Thyroid gland (tissue), 4 donors: ENCODE measurements at regions not wholly inside any gene's neighbourhood (a gene's known extent, or its start where the extent isn't known, plus 50 kb on each side); places are given as distances from the start of the nearest gene placed in this dataset.

ENCODE experiments used
- DNase-seq, 2 donors: peaks; one replicate each; pipeline ENCODE4 v3.0.0-alpha.2; 2019
- H3K27ac ChIP-seq, 3 donors: fragments of 200-600 bp; sonication (generic); 1 replicate in 2 of 3; 2 replicates in 1 of 3; pipeline ENCODE4 v1.5.1; 2016 to 2019; ENCODE audit warnings: mild to moderate bottlenecking in 1 of 3, moderate library complexity in 1 of 3
- H3K27me3 ChIP-seq: fragments of 200-600 bp; sonication (generic); one replicate; pipeline ENCODE4 v1.5.1; 2019
- H3K36me3 ChIP-seq, 2 donors: fragments of 200-600 bp; sonication (generic); one replicate each; pipeline ENCODE4 v1.5.1; 2016 to 2019
- H3K4me1 ChIP-seq, 2 donors: fragments of 200-600 bp; sonication (generic); one replicate each; pipeline ENCODE4 v1.5.1; 2017 to 2019
- H3K4me3 ChIP-seq, 3 donors: fragments of 200-600 bp; sonication (generic); replicated peaks in 1 of 3; 1 replicate in 2 of 3; 2 replicates in 1 of 3; pipeline ENCODE4 v1.5.1; 2016; ENCODE audit warnings: mild to moderate bottlenecking in 1 of 3
- H3K9me3 ChIP-seq: fragments of 200-600 bp; sonication (generic); one replicate; pipeline ENCODE4 v1.5.1; 2017
- CTCF ChIP-seq, 6 experiments: fragments of 200-600 bp in 3 of 6; fragments of 450-650 bp in 3 of 6; sonication (generic) in 3 of 6; IDR thresholded peaks; one replicate each; pipeline ENCODE4 v1.5.1; 2016 to 2019; ENCODE audit warnings: antibody characterized with exemption in 6 of 6, mild to moderate bottlenecking in 2 of 6, inconsistent platforms in 1 of 6, moderate library complexity in 1 of 6
- POLR2A ChIP-seq, 2 donors: fragments of 450-650 bp; IDR thresholded peaks; one replicate each; pipeline ENCODE4 v1.6.1; 2017; ENCODE audit warnings: antibody characterized with exemption in 2 of 2, mild to moderate bottlenecking in 2 of 2, moderate library complexity in 1 of 2
- WGBS, 2 donors: methylation state at CpG; one replicate each; pipeline ENCODE4 v1.1.5; 2017; 5-methylcytosine and 5-hydroxymethylcytosine counted together
- intact Hi-C: fragments of 100-400 bp; cut with DNase I; formaldehyde crosslinking; loops from one replicate; pipeline ENCODE4 v1.15.1; 2023

GRCh38 chr3:81938681-81939080 lies 177.2 kb upstream of the GBE1 start:
- Histone ChIP-seq H3K36me3 (no peaks in the 10 kb centered on the region), H3K27ac (no peak overlapping the region), H3K4me1 (no peaks in the 10 kb centered on the region), H3K9me3 (no peaks in the 10 kb centered on the region), H3K27me3 (no peaks in the 10 kb centered on the region), H3K4me3 (no peak overlapping the region)
- intact Hi-C loops = no loop called here
- DNase-seq = no peak
- TF ChIP-seq POLR2A (IDR thresholded peaks at IDR 0.05) = no peak
- no peak for TF ChIP-seq CTCF (IDR thresholded peaks at IDR 0.05)

DNA sequence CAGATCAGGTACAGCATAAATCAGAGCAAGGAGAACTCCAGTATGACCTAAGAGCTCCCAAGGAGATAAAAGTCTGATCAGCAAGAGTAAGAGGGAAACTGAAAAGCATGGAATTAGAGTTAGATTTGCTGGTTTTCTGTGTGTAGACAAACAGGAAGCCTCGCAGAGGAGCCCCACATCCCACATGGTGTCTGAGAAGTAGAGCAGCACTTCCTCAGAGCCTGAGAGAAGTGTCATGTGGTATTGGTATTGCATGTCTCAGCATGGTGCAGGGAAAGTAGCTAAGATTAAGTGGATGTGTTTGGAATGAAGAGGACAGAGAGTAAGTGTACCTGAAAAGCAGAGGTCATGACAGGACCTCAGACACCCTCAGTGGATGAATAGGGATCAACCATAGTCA lies 175.4 kb upstream of the GBE1 start:
- Histone ChIP-seq H3K36me3 (no peaks in the 10 kb centered on the region), H3K27me3 (no peaks in the 10 kb centered on the region), H3K4me1 (no peaks in the 10 kb centered on the region), H3K27ac (no peak overlapping the region), H3K4me3 (no peak overlapping the region), H3K9me3 (no peaks in the 10 kb centered on the region)
- DNase-seq = no peak
- intact Hi-C loops = no loop called here
- 57 to 69% methylated on average over 1 of the region's 1 CpG for WGBS, 2 donors
- TF ChIP-seq CTCF (IDR thresholded peaks at IDR 0.05) = no peak
- no peak for TF ChIP-seq POLR2A (IDR thresholded peaks at IDR 0.05)

- Histone ChIP-seq H3K27me3 (no peaks in the 10 kb centered on the region), H3K9me3 (no peaks in the 10 kb centered on the region), H3K4me1 (no peaks in the 10 kb centered on the region), H3K36me3 (no peaks in the 10 kb centered on the region), H3K27ac (no peak overlapping the region), H3K4me3 (no peak overlapping the region)
- intact Hi-C loops = no loop called here
- no peak for TF ChIP-seq CTCF (IDR thresholded peaks at IDR 0.05)
- no peak for TF ChIP-seq POLR2A (IDR thresholded peaks at IDR 0.05)
- WGBS, 2 donors = 89 to 94% methylated on average over 4 of the region's 4 CpGs
- DNase-seq = no peak
Measured at GRCh38 chr3:81932681-81933080, 171.2 kb upstream of the GBE1 start.

GRCh38 chr3:81931265-81932251 lies 170.1 kb upstream of the GBE1 start:
- Histone ChIP-seq H3K4me3 (no peak overlapping the region), H3K27ac (no peak overlapping the region), H3K27me3 (no peaks in the 10 kb centered on the region), H3K36me3 (no peaks in the 10 kb centered on the region), H3K9me3 (no peaks in the 10 kb centered on the region), H3K4me1 (no peaks in the 10 kb centered on the region)
- 86 to 91% methylated on average over 12 of the region's 12 CpGs for WGBS, 2 donors
- intact Hi-C loops = no loop called here
- no peak for DNase-seq
- TF ChIP-seq POLR2A (IDR thresholded peaks at IDR 0.05) (no peak), CTCF (IDR thresholded peaks at IDR 0.05) (no peak)

DNA sequence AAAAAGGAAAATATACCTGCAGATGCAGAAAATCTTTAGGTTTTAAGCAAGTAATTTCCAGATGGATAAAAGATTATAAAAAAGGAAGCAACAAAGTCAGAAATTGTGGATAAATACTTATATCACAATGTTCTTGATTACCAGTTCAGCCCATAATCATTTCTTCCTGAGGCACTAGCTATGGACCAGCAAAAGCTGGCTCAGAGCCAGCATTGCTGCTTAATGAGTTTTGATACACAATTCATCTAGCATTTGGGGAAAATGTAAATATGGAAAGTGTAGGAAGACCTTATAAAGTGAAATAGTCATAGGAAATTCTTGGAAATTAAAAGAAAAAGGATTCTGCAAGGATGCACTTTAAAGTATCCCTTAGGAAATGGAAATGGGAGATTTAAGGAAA lies 168.3 kb upstream of the GBE1 start:
- intact Hi-C loops = no loop called here
- Histone ChIP-seq H3K9me3 (no peaks in the 10 kb centered on the region), H3K4me1 (no peaks in the 10 kb centered on the region), H3K36me3 (no peaks in the 10 kb centered on the region), H3K27me3 (no peaks in the 10 kb centered on the region), H3K27ac (no peak overlapping the region), H3K4me3 (no peak overlapping the region)
- peak; percentile 3 to 5 for DNase-seq
- no peak for TF ChIP-seq POLR2A (IDR thresholded peaks at IDR 0.05)
- TF ChIP-seq CTCF (IDR thresholded peaks at IDR 0.05) = no peak
